ENCODE measurements at regions not wholly inside any gene's neighbourhood (a gene's known extent, or its start where the extent isn't known, plus 50 kb on each side); places are given as distances from the start of the nearest gene placed in this dataset.
A peak's percentile ranks its signal among the peaks of the same experiment; 100 is the strongest.

DNA sequence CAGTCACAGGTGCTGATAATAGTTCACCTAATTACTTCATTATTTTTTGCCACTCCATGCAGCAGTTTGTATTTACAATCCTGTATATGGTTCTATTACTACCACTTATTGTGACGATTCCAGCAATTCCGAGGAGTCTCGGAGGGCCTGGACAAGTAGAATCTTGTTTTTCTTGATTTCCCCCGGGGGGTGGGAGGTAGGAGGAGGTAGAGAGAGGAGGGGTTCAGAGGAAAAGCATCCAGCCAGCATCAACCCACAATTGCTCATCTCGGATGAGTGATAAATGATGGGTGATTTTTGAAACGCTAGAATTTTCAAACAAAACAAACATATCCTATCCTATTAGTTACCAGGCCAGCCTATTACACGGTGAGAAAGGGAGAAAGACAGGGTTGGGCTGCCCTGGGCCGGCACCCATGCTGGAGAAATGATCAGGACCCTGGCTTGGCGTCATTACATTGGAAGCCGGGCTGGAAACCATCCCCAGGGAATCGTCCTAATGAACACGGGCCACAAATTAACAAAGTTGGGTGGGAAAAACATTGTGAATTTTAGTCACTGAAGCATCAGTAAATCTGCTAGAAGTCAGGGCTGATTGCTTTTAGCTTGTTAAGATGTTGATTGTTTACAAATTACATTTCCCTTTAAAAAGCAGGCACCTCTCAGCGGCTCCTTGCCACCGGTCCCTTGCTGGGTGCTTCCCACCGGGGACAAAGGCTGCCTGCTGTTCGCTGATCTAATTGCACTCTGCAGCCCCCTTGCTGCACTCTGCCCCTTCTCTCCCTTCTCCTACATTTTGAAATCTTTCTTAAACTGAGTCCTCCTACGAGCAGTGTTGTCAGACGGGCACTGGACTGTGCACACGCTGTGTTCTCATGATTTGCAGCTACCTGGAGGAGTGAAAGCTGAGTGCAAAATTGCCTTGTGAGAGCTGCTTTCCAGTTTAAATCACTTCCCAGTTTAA is 95.5 kb downstream of the FAM204A start:
- H3K27ac Mint-ChIP-seq: no peak overlapping the region
- no peaks in the 10 kb centered on the region for H3K36me3 Mint-ChIP-seq (ENCODE audit: insufficient read depth in 2 of 2)
- H3K4me3 Mint-ChIP-seq: no peak overlapping the region
- no peaks in the 10 kb centered on the region for H3K9me3 Mint-ChIP-seq
- no peak for ATAC-seq (replicated peaks in 1 of 2)
- H3K27me3 Mint-ChIP-seq (ENCODE audit: low read depth): peaks cover 69% of the 10 kb centered on the region
- DNase-seq: no peak
- H3K4me1 Mint-ChIP-seq (ENCODE audit: low read depth): no peaks in the 10 kb centered on the region

DNA sequence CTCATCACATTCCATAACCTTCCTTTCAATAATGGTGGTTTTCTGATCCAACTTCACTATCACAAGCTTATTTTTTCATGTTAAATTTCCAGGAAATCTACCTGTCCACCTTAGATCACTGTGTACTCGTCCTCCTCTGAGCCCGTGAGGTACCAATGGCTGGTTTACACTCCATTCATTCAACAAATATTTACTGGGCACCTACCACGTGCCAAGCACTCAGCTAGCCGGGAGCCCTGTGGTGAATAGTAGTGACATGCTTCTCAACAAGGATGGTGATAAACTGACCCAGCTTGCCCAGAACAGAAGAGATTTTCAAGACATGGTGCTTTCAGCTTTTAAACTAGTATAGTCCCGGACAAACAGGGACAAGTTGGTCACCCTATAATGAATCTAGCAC is 98.2 kb downstream of the FAM204A start:
- no peaks in the 10 kb centered on the region for H3K36me3 Mint-ChIP-seq (ENCODE audit: insufficient read depth in 2 of 2)
- ATAC-seq (replicated peaks in 1 of 2): no peak
- H3K9me3 Mint-ChIP-seq: no peaks in the 10 kb centered on the region
- no peaks in the 10 kb centered on the region for H3K4me1 Mint-ChIP-seq (ENCODE audit: low read depth)
- H3K27ac Mint-ChIP-seq: no peak overlapping the region
- H3K27me3 Mint-ChIP-seq (ENCODE audit: low read depth): peaks cover 66% of the 10 kb centered on the region
- no peak overlapping the region for H3K4me3 Mint-ChIP-seq
- DNase-seq: no peak

DNA sequence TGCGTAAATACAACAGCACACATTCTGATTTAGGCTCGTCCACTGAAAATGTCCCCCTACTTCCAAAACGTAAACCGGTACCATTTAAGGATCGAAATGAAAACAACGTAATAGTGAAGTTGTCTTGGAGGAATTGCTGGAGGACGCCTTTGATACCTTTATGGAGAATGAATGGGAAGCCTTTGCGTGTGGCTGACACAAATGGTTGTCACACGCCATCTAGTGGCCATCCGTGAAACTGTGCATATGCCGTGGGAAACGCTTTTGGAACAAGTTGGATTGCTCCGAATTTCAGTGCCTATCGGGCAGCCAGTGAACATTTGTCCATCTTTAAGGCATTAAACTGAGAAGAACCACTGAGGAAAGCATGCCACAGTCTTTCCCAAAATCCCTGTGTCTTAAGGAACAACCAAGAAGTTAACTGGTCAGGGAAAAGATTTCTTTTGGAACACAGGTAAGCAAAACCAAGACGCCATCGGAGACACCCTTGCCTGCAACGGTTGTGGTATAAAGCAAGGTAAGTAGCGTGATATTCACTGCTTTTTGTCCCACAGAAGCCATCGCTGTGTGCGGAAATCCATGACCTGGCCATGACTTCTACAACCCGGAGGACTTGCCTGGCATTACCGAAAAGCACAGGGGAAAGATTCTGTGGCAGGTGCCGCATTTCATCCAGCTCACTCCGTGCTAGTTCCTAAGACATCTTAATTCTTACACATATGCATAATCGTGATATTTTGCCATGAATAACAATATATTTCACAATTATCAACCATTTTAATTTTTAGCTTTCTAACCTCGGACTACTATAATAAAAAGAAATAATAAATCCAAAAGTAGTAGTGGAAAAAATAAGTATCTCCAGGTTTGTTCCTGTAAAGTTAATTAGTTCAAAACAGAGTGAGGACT is 100.6 kb downstream of the FAM204A start:
- ATAC-seq (replicated peaks in 1 of 2) (no peak), DNase-seq (peak; percentile 55 to 66)
- H3K36me3 Mint-ChIP-seq (ENCODE audit: insufficient read depth in 2 of 2): no peaks in the 10 kb centered on the region
- no peak overlapping the region for H3K27ac Mint-ChIP-seq
- no peaks in the 10 kb centered on the region for H3K4me1 Mint-ChIP-seq (ENCODE audit: low read depth)
- H3K4me3 Mint-ChIP-seq: no peak overlapping the region
- peaks cover 69% of the 10 kb centered on the region for H3K27me3 Mint-ChIP-seq (ENCODE audit: low read depth)
- no peaks in the 10 kb centered on the region for H3K9me3 Mint-ChIP-seq

DNA sequence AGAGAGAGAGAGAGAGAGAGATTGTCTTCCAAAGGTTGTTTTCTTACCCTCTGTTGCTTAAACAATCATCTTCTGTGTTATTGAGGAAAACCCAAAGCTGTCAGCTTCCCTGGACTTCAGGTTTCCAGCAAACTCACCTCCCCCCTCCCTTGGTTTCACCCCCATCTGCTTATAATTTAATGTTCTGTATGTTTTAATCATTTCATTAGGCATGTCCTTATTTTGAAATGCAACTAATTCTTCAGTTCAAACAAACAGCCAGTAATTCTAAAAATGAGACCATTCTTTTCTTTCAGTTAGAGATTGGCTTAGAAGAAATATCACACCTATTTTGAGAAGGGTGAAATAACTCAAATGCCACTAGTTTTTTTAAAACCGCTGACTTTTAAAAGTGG is 102.9 kb downstream of the FAM204A start:
- Mint-ChIP-seq H3K4me3 (no peak overlapping the region), H3K36me3 (ENCODE audit: insufficient read depth in 2 of 2) (no peaks in the 10 kb centered on the region), H3K4me1 (ENCODE audit: low read depth) (no peaks in the 10 kb centered on the region), H3K27ac (no peak overlapping the region), H3K27me3 (ENCODE audit: low read depth) (peaks cover 53% of the 10 kb centered on the region), H3K9me3 (no peaks in the 10 kb centered on the region)
- DNase-seq (no peak), ATAC-seq (replicated peaks in 1 of 2) (no peak)

DNA sequence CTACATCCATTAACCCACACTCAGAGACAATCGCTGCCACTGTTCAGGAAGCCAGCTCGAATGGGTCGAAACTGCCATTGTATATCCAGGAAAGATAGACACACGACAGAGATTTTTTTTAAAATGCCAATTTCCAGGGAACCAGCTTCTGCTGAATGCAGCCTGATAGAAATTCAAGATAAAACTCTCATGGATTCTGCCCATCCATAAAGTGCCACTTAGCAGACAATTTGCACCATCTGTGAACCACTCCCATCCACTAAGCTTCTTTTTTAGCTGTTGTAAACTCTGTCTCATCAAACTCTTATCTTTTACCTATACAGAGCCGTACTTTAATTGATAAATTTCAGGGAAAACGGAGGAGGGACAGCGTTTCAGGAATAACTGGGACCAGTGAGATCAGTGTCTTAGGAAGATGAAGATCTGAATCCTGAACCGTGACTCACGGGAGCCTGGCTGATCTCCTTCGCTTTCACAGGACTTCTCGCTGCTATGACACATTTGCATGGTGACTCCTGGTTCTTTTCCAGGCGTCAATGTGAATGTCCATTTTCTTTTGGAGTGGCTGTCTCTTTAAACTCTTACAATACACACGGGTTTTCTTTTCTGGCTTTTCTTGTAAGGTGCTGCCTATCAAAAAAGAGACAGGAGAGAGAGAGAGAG is 103.4 kb downstream of the FAM204A start:
- peaks cover 48% of the 10 kb centered on the region for H3K27me3 Mint-ChIP-seq (ENCODE audit: low read depth)
- H3K27ac Mint-ChIP-seq: no peak overlapping the region
- H3K4me3 Mint-ChIP-seq: no peak overlapping the region
- no peak for DNase-seq
- H3K9me3 Mint-ChIP-seq: no peaks in the 10 kb centered on the region
- H3K36me3 Mint-ChIP-seq (ENCODE audit: insufficient read depth in 2 of 2): no peaks in the 10 kb centered on the region
- H3K4me1 Mint-ChIP-seq (ENCODE audit: low read depth): no peaks in the 10 kb centered on the region
- ATAC-seq (replicated peaks in 1 of 2): no peak

DNA sequence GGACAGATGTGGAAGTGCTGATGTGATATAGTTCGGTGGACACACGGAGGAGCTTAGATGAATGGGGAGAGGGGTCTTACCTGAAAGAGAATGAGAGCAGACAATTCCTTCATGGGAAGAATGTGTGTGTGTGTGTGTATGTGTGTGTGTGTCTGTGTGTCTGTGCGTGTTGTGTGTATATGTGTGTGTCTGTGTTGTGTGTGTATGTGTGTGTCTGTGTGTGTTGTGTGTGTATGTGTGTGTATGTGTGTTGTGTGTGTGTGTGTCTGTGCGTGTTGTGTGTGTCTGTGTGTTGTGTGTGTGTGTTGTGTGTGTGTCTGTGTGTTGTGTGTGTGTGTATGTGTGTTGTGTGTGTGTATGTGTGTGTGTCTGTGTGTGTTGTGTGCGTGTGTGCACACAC is 104.2 kb downstream of the FAM204A start:
- Mint-ChIP-seq H3K4me3 (no peak overlapping the region), H3K9me3 (no peaks in the 10 kb centered on the region), H3K4me1 (ENCODE audit: low read depth) (no peaks in the 10 kb centered on the region), H3K27ac (no peak overlapping the region), H3K36me3 (ENCODE audit: insufficient read depth in 2 of 2) (no peaks in the 10 kb centered on the region), H3K27me3 (ENCODE audit: low read depth) (peaks cover 42% of the 10 kb centered on the region)
- ATAC-seq (replicated peaks in 1 of 2): no peak
- DNase-seq: no peak

DNA sequence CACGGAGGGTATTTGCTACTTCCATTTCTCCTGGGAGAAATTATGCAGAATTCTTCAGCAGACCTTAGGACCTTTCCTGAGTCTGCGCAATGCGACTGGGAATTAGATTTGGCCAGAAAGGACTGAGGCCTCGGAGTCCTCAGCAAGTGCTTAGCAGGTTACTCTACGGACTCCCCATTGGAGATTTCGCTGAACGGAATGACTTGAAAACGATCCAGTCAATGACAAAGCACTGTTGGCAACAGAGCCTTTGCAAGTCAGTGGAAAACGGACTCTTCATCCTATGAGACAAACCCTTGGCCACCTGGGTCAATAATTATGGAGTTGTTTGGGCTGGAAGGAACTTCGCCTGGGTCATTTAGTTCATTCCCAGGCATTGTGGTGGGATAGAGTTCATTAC is 107.4 kb downstream of the FAM204A start:
- no peak overlapping the region for H3K4me3 Mint-ChIP-seq
- H3K9me3 Mint-ChIP-seq: no peaks in the 10 kb centered on the region
- DNase-seq: no peak
- H3K36me3 Mint-ChIP-seq (ENCODE audit: insufficient read depth in 2 of 2): no peaks in the 10 kb centered on the region
- peaks cover 22% of the 10 kb centered on the region for H3K27me3 Mint-ChIP-seq (ENCODE audit: low read depth)
- H3K27ac Mint-ChIP-seq: no peak overlapping the region
- ATAC-seq (replicated peaks in 1 of 2): no peak
- no peaks in the 10 kb centered on the region for H3K4me1 Mint-ChIP-seq (ENCODE audit: low read depth)

DNA sequence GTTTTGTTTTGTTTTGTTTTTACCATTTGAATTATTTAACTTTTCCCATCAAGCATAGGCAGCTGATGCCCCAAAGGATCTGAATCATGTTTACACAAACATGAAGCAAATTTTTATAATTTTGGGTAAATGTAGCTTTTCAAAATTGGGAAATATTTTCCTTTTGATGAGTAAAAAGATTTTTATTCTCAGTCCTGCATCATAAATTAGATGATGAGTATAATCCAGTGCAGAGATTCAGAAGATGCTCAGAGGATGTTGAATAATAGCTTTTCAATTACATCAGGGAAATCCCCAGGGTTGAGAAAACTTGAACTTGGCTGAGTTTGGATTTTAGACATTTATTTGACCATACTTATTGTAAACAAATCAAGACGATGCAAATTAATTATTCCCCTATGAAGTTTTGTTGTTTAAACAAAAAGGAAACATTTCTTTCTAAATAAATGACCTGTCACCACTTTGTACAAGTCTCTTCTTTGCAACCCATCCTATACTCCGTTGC is 121.7 kb downstream of the FAM204A start:
- H3K27me3 Mint-ChIP-seq (ENCODE audit: low read depth): peaks cover 12% of the 10 kb centered on the region
- no peak for ATAC-seq (replicated peaks in 1 of 2)

DNA sequence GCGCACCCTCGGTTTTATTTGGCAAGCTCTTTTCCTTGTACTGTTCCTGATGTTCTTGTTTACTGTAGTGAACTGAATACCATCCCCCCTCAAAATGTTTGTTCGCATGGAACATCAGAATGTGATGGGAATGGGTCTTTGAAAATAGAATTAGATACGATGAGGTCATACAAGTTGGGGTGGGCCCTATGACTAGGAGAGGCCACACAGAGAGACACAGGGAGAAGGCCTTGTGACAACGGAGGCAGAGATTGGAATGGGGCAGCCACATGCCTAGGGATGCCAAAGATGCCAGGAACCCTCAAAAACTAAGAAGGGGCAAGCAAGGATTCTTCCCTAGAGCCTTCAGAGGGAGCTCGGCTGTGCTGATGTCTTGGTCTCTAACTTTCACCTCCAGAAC is 123.6 kb downstream of the FAM204A start:
- Mint-ChIP-seq H3K36me3 (ENCODE audit: insufficient read depth in 2 of 2) (no peaks in the 10 kb centered on the region), H3K4me1 (ENCODE audit: low read depth) (no peaks in the 10 kb centered on the region)

More for the DNA sequence above, 121.7 kb downstream of the FAM204A start:
- no peaks in the 10 kb centered on the region for H3K4me1 Mint-ChIP-seq (ENCODE audit: low read depth)
- H3K4me3 Mint-ChIP-seq: no peak overlapping the region
- H3K9me3 Mint-ChIP-seq: peaks cover 1 to 2% of the 10 kb centered on the region in 2 donors
- DNase-seq: no peak
- no peaks in the 10 kb centered on the region for H3K36me3 Mint-ChIP-seq (ENCODE audit: insufficient read depth in 2 of 2)
- H3K27ac Mint-ChIP-seq: no peak overlapping the region

DNA sequence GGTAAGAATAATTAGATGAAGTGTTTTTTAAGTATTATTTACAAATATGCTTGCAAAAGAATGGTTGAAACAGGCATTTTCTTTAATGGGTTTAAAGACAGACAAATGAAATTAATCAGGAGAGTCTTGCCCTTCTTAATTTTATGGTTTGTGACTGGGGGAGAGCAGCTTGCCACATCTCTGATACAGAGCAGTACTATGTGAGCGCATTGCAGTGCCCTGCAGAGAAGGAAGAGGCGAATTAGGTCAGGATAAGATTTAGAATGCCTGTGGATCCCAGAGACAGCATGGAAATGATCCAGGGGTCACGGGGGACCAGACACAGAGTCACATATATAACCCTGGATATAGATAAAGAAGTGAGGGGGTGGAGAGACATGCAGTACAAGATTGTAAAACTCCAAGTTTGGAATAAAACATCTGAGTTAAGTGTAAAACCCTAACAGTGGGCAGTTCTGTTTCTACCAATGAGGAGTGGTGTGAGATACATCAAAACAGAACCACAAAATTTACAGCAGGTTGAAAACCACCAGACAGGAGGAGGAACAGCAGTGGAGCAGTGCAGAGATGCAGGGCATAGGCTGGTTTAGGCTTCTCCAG is 125.5 kb downstream of the FAM204A start:
- Mint-ChIP-seq H3K9me3 (no peaks in the 10 kb centered on the region), H3K27ac (no peak overlapping the region), H3K4me3 (no peak overlapping the region), H3K36me3 (ENCODE audit: insufficient read depth in 2 of 2) (no peaks in the 10 kb centered on the region), H3K27me3 (ENCODE audit: low read depth) (peaks cover 19% of the 10 kb centered on the region), H3K4me1 (ENCODE audit: low read depth) (no peaks in the 10 kb centered on the region)
- ATAC-seq (replicated peaks in 1 of 2): no peak
- no peak for DNase-seq

More for the DNA sequence above, 123.6 kb downstream of the FAM204A start:
- peaks cover 14% of the 10 kb centered on the region for H3K27me3 Mint-ChIP-seq (ENCODE audit: low read depth)
- H3K9me3 Mint-ChIP-seq: no peaks in the 10 kb centered on the region
- DNase-seq (no peak), ATAC-seq (replicated peaks in 1 of 2) (no peak)
- no peak overlapping the region for H3K4me3 Mint-ChIP-seq
- no peak overlapping the region for H3K27ac Mint-ChIP-seq

DNA sequence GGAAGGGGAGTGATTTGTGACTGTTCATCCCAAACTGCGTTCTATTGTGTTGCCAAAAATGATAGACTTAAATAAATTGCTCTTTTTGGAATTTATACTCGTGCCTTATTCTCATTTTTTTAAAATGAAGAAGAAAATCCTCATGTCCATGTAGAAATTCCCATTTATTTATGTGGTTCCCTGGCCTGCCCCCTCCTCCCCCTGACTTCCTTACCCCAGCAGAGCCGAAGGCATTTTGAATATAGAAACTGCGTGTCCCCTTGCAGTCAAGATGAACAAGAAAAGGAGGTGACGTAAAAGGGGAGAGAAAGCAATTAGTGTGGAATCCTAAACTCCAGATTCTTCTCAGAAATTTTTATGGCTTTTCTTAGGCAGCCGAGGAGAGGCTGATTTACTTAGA is 126.1 kb downstream of the FAM204A start:
- Mint-ChIP-seq H3K4me1 (ENCODE audit: low read depth) (no peaks in the 10 kb centered on the region), H3K36me3 (ENCODE audit: insufficient read depth in 2 of 2) (no peaks in the 10 kb centered on the region), H3K4me3 (no peak overlapping the region), H3K9me3 (no peaks in the 10 kb centered on the region), H3K27ac (no peak overlapping the region), H3K27me3 (ENCODE audit: low read depth) (peaks cover 19% of the 10 kb centered on the region)
- ATAC-seq (replicated peaks in 1 of 2) (no peak), DNase-seq (no peak)

DNA sequence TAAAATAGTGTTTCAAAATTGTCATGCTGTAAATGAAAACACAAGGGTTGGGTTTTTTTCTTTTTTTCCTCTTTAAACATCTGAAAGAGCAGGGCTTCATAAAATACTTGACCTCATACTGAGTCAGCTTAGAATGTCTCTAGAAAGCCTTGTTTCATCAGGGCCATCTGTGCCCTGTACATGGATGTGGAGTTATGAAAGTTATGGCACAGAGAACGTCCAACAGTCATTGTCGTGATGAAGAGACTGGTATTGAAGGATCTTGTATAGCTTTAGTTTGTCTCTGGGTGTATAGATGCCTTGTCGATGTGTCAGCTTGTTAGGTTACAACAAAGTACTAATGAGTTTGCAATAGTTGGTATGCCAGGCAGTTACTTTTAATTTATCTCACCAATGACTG is 127.3 kb downstream of the FAM204A start:
- H3K4me1 Mint-ChIP-seq (ENCODE audit: low read depth): no peaks in the 10 kb centered on the region
- H3K4me3 Mint-ChIP-seq: no peak overlapping the region
- ATAC-seq (replicated peaks in 1 of 2): no peak

More for the DNA sequence above, 127.3 kb downstream of the FAM204A start:
- Mint-ChIP-seq H3K27ac (no peak overlapping the region), H3K27me3 (ENCODE audit: low read depth) (peaks cover 19% of the 10 kb centered on the region), H3K36me3 (ENCODE audit: insufficient read depth in 2 of 2) (no peaks in the 10 kb centered on the region), H3K9me3 (no peaks in the 10 kb centered on the region)
- DNase-seq: no peak

Measured in activated T-cell treated with anti-CD3 and anti-CD28 coated beads, Interleukin-2, amount 50 U/mL, for 72 hours (primary cell).